Upper lobe of left lung (tissue), 6 donors: ENCODE measurements at regions not wholly inside any gene's neighbourhood (a gene's known extent, or its start where the extent isn't known, plus 50 kb on each side); places are given as distances from the start of the nearest gene placed in this dataset.

ENCODE experiments used
- ATAC-seq, 2 donors: fragments of 200-7000 bp; cut with Tn5 transposase; one replicate each; pipeline ENCODE4 v1.9.1; 2022; ENCODE audit warnings: mild to moderate bottlenecking in 2 of 2, moderate library complexity in 2 of 2; ENCODE audit not compliant: low FRiP score in 2 of 2
- DNase-seq, 2 donors: peaks; one replicate each; pipeline ENCODE4 v3.0.0-alpha.2; 2019 to 2020
- H3K27ac ChIP-seq, 4 donors: fragments of 200-600 bp; sonication (generic); one replicate each; pipeline ENCODE4 v1.5.1; 2016 to 2019
- H3K27me3 ChIP-seq, 4 donors: fragments of 200-600 bp; sonication (generic); one replicate each; pipeline ENCODE4 v1.5.1; 2017 to 2019
- H3K36me3 ChIP-seq, 4 donors: fragments of 200-600 bp; sonication (generic); one replicate each; pipeline ENCODE4 v1.5.1; 2016 to 2019
- H3K4me1 ChIP-seq, 4 donors: fragments of 200-600 bp; sonication (generic); one replicate each; pipeline ENCODE4 v1.5.1; 2018 to 2019
- H3K4me3 ChIP-seq, 4 donors: fragments of 200-600 bp; sonication (generic); one replicate each; pipeline ENCODE4 v1.5.1; 2017 to 2019; ENCODE audit warnings: mild to moderate bottlenecking in 2 of 4, moderate library complexity in 1 of 4
- H3K9me3 ChIP-seq, 4 donors: fragments of 200-600 bp; sonication (generic); one replicate each; pipeline ENCODE4 v1.5.1; 2018 to 2019
- CTCF ChIP-seq, 6 experiments: fragments of 450-650 bp in 4 of 6; fragments of 200-600 bp in 2 of 6; sonication (generic) in 2 of 6; IDR thresholded peaks; one replicate each; pipeline ENCODE4 v1.5.1; 2016 to 2019; ENCODE audit warnings: antibody characterized with exemption in 6 of 6
- POLR2AphosphoS5 ChIP-seq, 2 donors: sonication (generic); formaldehyde crosslinking; IDR thresholded peaks; one replicate each; pipeline ENCODE4 v1.5.1; 2017; ENCODE audit warnings: antibody characterized with exemption in 2 of 2
- WGBS, 2 donors: methylation state at CpG; one replicate each; pipeline ENCODE4 v1.1.5; 2017 to 2018; 5-methylcytosine and 5-hydroxymethylcytosine counted together
- small RNA-seq, 4 donors: library from RNA; depleted of rRNA; stranded (forward); fragments of <200 nt; gene quantifications; one replicate each; pipeline ENCODE3, GENCODE V24; 2016
- donor health status: DM: no; HTN: no; CAD: no; lungs with moderate emphysema.
- donor health status: DM: no; HTN: yes; CAD: no; lungs with severe emphysema.

- H3K4me3 ChIP-seq: no peak overlapping the region
- DNase-seq (no peak), ATAC-seq (no peak)
- H3K9me3 ChIP-seq: no peaks in the 10 kb centered on the region
- peak; percentile 16 to 70 for TF ChIP-seq POLR2AphosphoS5 (IDR thresholded peaks at IDR 0.05)
- TF ChIP-seq CTCF (IDR thresholded peaks at IDR 0.05): no peak
- no peaks in the 10 kb centered on the region for H3K27me3 ChIP-seq
- no peaks in the 10 kb centered on the region for H3K36me3 ChIP-seq
- WGBS, 2 donors: 29 to 32% methylated on average over 4 of the region's 4 CpGs
- H3K27ac ChIP-seq: no peak overlapping the region
- no peaks in the 10 kb centered on the region for H3K4me1 ChIP-seq
These were observed 52.3 kb upstream of the TRIM24 start for GRCh38 chr7:138407792-138408191.

Small RNA genes lying in the stretch of these regions (small RNA-seq; reads per million reads assigned to genes)
- 0 reads per million in 4 donors for gene RF00019
- 0 reads per million in 4 donors for gene RF00432
